Jurkat, Clone E6-1 (cell line): ENCODE measurements at regions not wholly inside any gene's neighbourhood (a gene's known extent, or its start where the extent isn't known, plus 50 kb on each side); places are given as distances from the start of the nearest gene placed in this dataset.

ENCODE experiments used
- DNase-seq: peaks from one replicate; pipeline ENCODE4 v3.0.0-alpha.2; 2011; ENCODE audit warnings: low read depth, low spot score
- H3K4me3 ChIP-seq: 2 replicates; pipeline ENCODE4 v1.5.1; 2011; ENCODE audit warnings: mild to moderate bottlenecking, low read length, control low read depth, moderate library complexity

DNA sequence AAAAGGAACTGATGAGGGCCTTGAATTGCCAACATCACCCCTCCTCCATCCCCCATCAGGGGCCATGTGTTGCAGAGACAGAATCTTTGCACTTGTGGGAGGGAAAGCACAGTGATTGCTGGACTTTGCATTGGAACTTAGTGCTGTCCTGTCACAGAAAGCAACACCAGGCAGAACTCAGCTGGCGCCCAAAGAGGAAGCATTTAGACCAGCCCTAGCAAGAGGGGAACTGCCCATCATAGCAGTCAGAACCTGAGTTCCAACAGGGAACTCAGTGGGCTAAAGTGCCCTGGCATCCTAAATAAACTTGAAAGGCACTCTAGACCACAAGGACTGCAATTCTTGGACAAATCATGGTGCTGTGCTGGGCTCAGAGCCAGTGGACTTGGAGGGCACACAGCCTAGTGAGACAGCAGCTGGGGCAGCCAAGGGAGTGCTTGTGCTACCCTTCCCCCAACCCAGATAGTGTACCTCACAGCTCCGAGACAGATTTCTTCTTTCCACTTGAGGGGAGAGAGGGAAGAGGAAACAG is 128.1 kb downstream of the ACTL7B start:
- no peak overlapping the region for H3K4me3 ChIP-seq
- DNase-seq = no peak

GRCh38 chr9:108724652-108725051 is 131.1 kb downstream of the ACTL7B start:
- DNase-seq = no peak
- H3K4me3 ChIP-seq = no peak overlapping the region

GRCh38 chr9:108724122-108724521 is 131.7 kb downstream of the ACTL7B start:
- no peak for DNase-seq

DNA sequence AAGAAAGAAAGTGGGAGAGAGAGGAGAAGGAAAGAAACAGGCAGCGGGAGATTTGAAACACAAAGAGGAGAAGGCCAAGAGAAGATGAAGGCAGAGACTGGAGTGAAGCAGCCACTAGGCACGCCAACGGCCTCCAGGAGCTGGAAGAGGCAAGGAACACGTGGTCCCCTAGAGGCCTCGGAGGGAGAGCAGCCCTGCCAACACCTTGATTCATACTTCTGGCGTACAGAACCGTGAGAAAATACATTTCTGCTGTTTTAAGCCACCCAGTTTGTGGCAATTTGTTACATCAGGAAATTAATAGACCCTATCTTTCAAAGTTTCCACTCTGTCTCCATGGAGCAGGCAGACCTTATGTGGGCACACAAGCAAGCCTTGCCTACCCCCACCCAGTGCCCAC is 133.4 kb downstream of the ACTL7B start:
- no peak for DNase-seq
- no peak overlapping the region for H3K4me3 ChIP-seq

More at GRCh38 chr9:108724122-108724521, 131.7 kb downstream of the ACTL7B start:
- no peak overlapping the region for H3K4me3 ChIP-seq

DNA sequence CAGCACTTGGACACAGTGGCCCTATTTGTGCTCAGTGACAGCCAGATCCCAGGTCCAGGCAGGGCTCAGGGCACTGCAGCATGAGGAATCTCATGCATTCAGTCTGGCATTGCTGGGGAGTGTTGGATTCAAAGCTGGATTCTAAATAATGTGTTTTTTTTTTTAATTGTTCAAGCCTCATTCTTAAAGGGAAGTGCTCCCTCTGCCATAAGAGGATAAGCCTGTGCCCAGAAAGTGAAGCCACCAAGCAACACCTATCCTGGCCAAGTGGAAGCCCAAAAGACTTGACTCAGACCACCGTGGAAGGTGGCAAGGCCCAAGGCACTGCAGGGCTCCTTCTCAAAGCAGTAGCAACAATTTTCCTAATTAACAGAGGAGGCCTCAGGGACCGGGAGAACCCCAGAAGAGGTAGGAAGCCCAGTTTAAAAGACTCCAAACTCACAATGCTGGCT is 135.6 kb downstream of the ACTL7B start:
- H3K4me3 ChIP-seq = no peak overlapping the region
- no peak for DNase-seq

- no peak overlapping the region for H3K4me3 ChIP-seq
- no peak for DNase-seq
Measured at GRCh38 chr9:108710424-108710823, 145.4 kb downstream of the ACTL7B start.

DNA sequence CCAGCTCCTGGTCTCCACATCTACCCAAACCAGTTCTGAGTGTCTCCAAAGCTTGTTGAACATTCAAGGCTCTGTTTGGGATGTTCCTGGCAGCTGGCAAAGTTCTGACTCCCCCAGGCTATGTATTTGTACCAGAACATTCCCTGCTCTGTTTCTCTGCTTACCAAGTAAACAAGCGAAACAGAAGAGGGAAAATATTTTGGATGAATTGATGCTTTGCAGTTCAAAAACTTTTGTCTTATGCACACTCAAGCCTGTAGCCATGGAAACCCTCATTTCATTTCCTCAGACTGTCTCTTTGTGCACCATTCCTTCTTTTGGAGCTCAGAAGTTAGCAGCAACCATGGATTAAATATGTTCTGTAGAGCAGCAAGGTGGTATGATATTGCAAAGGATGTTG is 145.8 kb downstream of the ACTL7B start:
- no peak for DNase-seq
- no peak overlapping the region for H3K4me3 ChIP-seq

DNA sequence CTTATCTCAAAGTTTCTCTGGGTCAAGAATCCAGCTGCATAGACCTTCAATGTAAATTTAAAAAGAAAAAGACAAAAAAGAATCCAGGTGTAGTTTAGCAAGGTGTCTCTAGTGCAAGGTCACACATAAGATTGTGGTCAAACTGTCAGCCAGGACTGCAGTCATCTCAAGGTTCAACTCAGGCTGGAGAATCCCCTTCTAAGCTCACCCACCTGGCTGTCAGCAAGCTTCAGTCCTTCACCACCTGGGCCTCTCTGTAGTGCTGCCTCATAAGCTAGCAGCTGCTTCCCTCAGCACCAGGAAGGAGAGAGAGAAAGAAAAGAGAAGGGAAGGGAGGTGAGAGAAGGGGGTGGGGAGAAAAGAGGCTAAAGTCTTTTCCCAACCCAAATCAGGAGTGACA is 146.7 kb downstream of the ACTL7B start:
- no peak for DNase-seq
- no peak overlapping the region for H3K4me3 ChIP-seq

DNA sequence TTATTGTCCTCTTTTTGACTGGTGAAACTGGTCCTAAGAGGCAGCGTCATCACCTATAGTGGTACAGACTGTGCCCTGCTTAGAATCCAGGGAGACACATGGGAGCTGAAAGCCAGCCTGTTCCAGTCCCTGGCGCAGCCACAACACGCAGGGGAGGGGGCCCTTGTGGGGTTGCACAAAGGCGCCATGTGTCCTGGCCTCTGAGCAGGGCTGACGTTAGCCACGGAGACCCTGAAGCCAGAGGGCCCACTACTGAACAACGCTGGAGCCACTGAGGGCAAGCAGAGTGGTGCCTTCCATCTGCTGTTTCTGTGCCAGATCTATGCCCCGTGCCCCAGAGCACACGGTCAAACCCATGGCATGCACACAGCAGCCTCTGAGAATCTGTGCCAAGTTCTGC is 147.3 kb downstream of the ACTL7B start:
- H3K4me3 ChIP-seq = no peak overlapping the region
- DNase-seq = no peak

DNA sequence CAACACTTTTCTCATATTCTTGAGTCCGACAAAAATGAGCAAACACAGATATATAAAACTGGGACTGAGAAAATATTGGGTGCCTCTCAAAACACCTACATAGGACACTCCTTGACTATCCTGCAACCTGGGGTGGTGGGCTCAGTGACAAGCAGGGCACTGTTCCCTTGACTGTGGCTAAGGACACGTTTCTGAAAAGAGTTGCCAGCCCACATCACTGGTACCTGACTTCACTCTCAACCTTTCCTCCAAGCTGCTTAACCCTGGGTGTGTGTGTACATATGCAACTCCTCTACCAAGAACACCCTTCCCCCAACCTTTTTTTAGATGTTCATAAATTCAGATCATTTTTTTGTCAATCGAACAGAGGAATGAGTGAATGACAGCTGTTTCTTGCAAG is 148.7 kb downstream of the ACTL7B start:
- H3K4me3 ChIP-seq = no peak overlapping the region
- DNase-seq = no peak

GRCh38 chr9:108704156-108704852 is 151.5 kb downstream of the ACTL7B start:
- DNase-seq = no peak
- H3K4me3 ChIP-seq = no peak overlapping the region

- DNase-seq = no peak
Measured at GRCh38 chr9:108703429-108703828, 152.4 kb downstream of the ACTL7B start.

GRCh38 chr9:108702681-108703080 is 153.1 kb downstream of the ACTL7B start:
- no peak for DNase-seq
- no peak overlapping the region for H3K4me3 ChIP-seq

More at GRCh38 chr9:108703429-108703828, 152.4 kb downstream of the ACTL7B start:
- H3K4me3 ChIP-seq = no peak overlapping the region

DNA sequence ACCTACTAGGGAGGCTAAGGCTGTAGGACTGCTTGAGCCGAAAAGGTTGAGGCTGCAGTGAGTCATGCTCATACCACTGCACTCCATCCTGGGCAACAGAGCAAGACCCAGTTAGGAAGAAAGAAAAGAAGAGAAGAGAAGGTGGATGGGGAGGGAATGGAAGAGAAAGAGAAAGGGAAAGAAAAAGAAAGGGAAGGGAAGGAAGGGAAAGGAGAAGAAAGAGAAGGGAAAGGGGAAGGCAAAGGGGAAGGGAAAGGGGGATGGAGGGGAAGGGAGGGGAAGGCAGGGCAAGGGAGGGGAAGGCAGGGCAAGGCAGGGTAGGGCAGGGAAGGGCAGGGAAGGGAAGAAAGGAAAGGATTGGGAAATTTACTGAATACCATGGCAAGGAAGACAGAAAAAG is 157.0 kb downstream of the ACTL7B start:
- no peak overlapping the region for H3K4me3 ChIP-seq
- DNase-seq = no peak

DNA sequence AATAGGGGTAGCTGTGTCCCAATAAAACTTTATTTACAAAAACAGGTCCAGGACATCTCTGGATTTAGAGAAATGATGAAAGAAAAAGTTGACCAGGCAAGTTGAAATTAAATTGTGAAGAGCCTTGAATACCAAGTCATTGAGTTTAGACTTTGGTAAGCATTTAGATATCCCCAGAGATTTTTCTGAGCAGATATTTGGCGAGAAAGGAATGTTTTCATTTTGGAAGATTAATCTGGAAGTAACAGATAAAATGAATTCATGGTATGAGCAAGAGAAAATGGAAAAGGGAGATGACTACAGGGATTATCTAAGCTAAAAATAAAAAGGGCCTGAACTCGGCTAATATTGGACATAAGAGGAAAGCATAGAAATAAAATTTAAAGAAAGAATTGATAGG is 157.6 kb downstream of the ACTL7B start:
- DNase-seq = no peak
- no peak overlapping the region for H3K4me3 ChIP-seq

GRCh38 chr9:108696156-108696555 is 159.6 kb downstream of the ACTL7B start:
- no peak for DNase-seq

DNA sequence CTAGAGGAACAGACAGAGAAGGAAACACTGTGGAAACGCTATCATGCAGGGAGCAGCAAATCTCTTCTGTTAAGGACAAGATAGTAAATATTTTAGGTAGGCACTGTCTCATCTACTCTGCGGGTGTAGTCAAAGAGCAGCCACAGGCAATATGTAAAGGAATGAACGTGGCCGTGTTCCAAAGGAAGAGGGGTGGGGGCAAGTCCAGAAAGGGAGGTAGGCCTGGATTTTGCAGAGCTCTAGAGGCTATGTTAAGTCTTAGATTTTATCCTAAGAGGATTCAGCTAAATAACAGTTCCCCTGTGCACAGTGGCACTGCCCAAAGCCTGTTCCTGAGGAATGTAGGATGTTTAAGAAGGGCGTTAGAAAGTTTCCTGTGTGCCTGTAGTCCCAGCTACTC is 161.6 kb downstream of the ACTL7B start:
- no peak for DNase-seq
- no peak overlapping the region for H3K4me3 ChIP-seq

More at GRCh38 chr9:108696156-108696555, 159.6 kb downstream of the ACTL7B start:
- H3K4me3 ChIP-seq = no peak overlapping the region

DNA sequence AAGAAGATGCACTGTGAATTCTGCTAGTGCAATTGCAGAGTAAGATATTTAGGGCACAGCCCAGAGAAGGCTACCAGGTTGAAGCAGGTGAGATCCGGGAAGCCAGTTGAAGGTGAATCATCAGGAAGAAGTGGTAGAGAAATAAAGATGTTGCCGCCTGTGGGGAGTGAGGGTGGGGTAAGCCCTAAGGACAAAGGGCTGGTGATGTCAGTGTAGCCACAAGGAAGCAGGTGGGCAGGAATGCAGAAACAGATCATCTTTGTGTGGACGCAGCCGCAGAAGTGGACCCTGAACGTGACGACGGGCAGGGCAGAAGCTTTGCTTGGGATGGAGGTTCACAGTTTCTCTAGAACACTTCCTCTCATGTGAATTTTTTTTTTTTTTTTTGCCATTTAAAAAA is 164.2 kb downstream of the ACTL7B start:
- no peak for DNase-seq

DNA sequence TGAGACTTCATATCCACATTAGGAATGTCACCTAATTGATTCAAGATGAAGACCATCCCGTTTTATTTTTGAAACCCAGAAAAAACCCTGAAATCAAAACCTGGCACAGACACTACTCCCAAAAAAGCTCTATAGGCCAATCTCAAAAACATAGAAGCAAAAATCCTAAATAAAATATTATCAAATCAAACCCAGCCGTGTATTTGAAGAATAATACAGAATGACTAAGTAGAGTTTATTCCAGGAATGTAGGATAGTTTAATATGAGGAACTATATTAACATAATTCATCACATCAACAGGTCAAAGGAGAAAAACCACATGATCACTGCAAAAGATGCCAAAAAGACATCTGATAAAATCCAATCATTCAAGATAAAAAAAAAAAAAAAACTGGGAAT is 167.1 kb downstream of the ACTL7B start:
- DNase-seq = no peak
- no peak overlapping the region for H3K4me3 ChIP-seq

More for the DNA sequence above, 164.2 kb downstream of the ACTL7B start:
- no peak overlapping the region for H3K4me3 ChIP-seq

GRCh38 chr9:108688051-108688450 is 167.7 kb downstream of the ACTL7B start:
- no peak overlapping the region for H3K4me3 ChIP-seq
- DNase-seq = no peak
